ENCODE measurements at regions not wholly inside any gene's neighbourhood (a gene's known extent, or its start where the extent isn't known, plus 50 kb on each side); places are given as distances from the start of the nearest gene placed in this dataset.

DNA sequence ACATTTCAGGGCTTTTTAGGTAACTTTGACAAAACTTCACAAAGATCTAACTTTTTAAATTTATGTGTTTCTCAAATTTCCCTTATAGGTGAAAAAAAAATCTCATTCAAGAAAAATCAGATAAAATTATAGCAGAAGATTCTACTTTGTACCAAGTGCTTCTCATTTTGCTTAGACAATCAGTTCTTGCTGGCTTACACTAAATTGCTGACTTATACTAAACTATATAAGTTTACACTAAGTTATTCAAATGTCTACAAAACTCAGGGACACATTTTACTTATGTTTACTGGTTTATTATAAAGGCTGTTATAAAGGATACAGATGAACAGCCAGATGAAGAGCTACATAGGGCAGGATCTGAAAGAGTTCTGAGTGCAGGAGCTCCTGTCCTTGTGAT, 195.1 kb downstream of the ZPLD1 start:
- TF ChIP-seq ZNF8 (CRISPR knock-in tag; IDR thresholded peaks at IDR 0.05) (no peak), CREB5 (CRISPR knock-in tag; IDR thresholded peaks at IDR 0.05; ENCODE audit: low read depth) (no peak), BACH2 (CRISPR knock-in tag; IDR thresholded peaks at IDR 0.05; ENCODE audit: borderline replicate concordance) (no peak), OSR1 (CRISPR knock-in tag; IDR thresholded peaks at IDR 0.05) (no peak), ZNF565 (CRISPR knock-in tag; conservative IDR thresholded peaks at IDR 0.05; ENCODE audit: low read depth) (no peak), RARB (CRISPR knock-in tag; IDR thresholded peaks at IDR 0.05) (no peak), ZFP3 (CRISPR knock-in tag; IDR thresholded peaks at IDR 0.05) (no peak), ZFP30 (CRISPR knock-in tag; IDR thresholded peaks at IDR 0.05) (no peak), PPARA (CRISPR knock-in tag; IDR thresholded peaks at IDR 0.05; ENCODE audit: borderline replicate concordance) (no peak), CSDC2 (CRISPR knock-in tag; IDR thresholded peaks at IDR 0.05) (no peak), ZNF70 (CRISPR knock-in tag; IDR thresholded peaks at IDR 0.05) (no peak)
- TF ChIP-seq, protein P1, sequence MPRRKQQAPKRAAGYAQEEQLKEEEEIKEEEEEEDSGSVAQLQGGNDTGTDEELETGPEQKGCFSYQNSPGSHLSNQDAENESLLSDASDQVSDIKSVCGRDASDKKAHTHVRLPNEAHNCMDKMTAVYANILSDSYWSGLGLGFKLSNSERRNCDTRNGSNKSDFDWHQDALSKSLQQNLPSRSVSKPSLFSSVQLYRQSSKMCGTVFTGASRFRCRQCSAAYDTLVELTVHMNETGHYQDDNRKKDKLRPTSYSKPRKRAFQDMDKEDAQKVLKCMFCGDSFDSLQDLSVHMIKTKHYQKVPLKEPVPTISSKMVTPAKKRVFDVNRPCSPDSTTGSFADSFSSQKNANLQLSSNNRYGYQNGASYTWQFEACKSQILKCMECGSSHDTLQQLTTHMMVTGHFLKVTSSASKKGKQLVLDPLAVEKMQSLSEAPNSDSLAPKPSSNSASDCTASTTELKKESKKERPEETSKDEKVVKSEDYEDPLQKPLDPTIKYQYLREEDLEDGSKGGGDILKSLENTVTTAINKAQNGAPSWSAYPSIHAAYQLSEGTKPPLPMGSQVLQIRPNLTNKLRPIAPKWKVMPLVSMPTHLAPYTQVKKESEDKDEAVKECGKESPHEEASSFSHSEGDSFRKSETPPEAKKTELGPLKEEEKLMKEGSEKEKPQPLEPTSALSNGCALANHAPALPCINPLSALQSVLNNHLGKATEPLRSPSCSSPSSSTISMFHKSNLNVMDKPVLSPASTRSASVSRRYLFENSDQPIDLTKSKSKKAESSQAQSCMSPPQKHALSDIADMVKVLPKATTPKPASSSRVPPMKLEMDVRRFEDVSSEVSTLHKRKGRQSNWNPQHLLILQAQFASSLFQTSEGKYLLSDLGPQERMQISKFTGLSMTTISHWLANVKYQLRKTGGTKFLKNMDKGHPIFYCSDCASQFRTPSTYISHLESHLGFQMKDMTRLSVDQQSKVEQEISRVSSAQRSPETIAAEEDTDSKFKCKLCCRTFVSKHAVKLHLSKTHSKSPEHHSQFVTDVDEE (CRISPR knock-in tag; IDR thresholded peaks at IDR 0.05): no peak
- TF ChIP-seq, protein P2, sequence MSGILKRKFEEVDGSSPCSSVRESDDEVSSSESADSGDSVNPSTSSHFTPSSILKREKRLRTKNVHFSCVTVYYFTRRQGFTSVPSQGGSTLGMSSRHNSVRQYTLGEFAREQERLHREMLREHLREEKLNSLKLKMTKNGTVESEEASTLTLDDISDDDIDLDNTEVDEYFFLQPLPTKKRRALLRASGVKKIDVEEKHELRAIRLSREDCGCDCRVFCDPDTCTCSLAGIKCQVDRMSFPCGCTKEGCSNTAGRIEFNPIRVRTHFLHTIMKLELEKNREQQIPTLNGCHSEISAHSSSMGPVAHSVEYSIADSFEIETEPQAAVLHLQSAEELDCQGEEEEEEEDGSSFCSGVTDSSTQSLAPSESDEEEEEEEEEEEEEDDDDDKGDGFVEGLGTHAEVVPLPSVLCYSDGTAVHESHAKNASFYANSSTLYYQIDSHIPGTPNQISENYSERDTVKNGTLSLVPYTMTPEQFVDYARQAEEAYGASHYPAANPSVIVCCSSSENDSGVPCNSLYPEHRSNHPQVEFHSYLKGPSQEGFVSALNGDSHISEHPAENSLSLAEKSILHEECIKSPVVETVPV (CRISPR knock-in tag; IDR thresholded peaks at IDR 0.05): no peak
